H9 (cell line): ENCODE measurements at regions not wholly inside any gene's neighbourhood (a gene's known extent, or its start where the extent isn't known, plus 50 kb on each side); places are given as distances from the start of the nearest gene placed in this dataset.

Experiments used
- DNase-seq: peaks from one replicate; pipeline ENCODE4 v3.0.0-alpha.2; 2017
- H2AFZ ChIP-seq: one replicate; pipeline ENCODE4 v1.6.1; 2013; ENCODE audit warnings: mild to moderate bottlenecking, low read length, control low read depth, moderate library complexity
- H2AK5ac ChIP-seq: 2 replicates; pipeline ENCODE4 v1.6.1; 2013; ENCODE audit warnings: low read length, control low read depth, mixed read lengths; ENCODE audit not compliant: insufficient read length
- H2BK120ac ChIP-seq: one replicate; pipeline ENCODE4 v1.6.1; 2013; ENCODE audit warnings: low read depth, mild to moderate bottlenecking, low read length, control low read depth, inconsistent platforms; ENCODE audit not compliant: poor library complexity, severe bottlenecking
- H2BK12ac ChIP-seq: 2 replicates; pipeline ENCODE4 v1.6.1; 2013; ENCODE audit warnings: low read length, control low read depth, mixed read lengths, low read depth; ENCODE audit not compliant: insufficient read length
- H2BK15ac ChIP-seq: 2 replicates; pipeline ENCODE4 v1.6.1; 2013; ENCODE audit warnings: low read depth, low read length, control low read depth
- H2BK20ac ChIP-seq: one replicate; pipeline ENCODE4 v1.6.1; 2013; ENCODE audit warnings: low read depth, mild to moderate bottlenecking, low read length, control low read depth, inconsistent platforms; ENCODE audit not compliant: poor library complexity, severe bottlenecking
- H2BK5ac ChIP-seq: 2 replicates; pipeline ENCODE4 v1.6.1; 2013; ENCODE audit warnings: low read length, control low read depth, mixed read lengths; ENCODE audit not compliant: insufficient read length
- H3K14ac ChIP-seq: 2 replicates; pipeline ENCODE4 v1.6.1; 2013; ENCODE audit warnings: low read length, control low read depth; ENCODE audit not compliant: insufficient read depth
- H3K18ac ChIP-seq: 2 replicates; pipeline ENCODE4 v1.6.1; 2013; ENCODE audit warnings: low read depth, mild to moderate bottlenecking, mixed read lengths, low read length, control low read depth; ENCODE audit not compliant: insufficient read length
- H3K23ac ChIP-seq: 2 replicates; pipeline ENCODE4 v1.6.1; 2013; ENCODE audit warnings: low read length, control low read depth, mixed read lengths, low read depth; ENCODE audit not compliant: insufficient read length
- H3K23me2 ChIP-seq: 2 replicates; pipeline ENCODE4 v1.6.1; 2013; ENCODE audit warnings: low read depth, mild to moderate bottlenecking, mixed read lengths, low read length, control low read depth; ENCODE audit not compliant: insufficient read length, poor library complexity, severe bottlenecking
- H3K27ac ChIP-seq: 2 replicates; pipeline ENCODE4 v1.5.1; 2013; ENCODE audit warnings: low read length, control low read depth, mixed read lengths, low read depth; ENCODE audit not compliant: insufficient read length
- H3K27me3 ChIP-seq: 2 replicates; pipeline ENCODE4 v1.6.1; 2013; ENCODE audit warnings: low read length, control low read depth, inconsistent platforms; ENCODE audit not compliant: insufficient read depth
- H3K4ac ChIP-seq: 2 replicates; pipeline ENCODE4 v1.6.1; 2013; ENCODE audit warnings: low read depth, mild to moderate bottlenecking, control low read depth, inconsistent platforms, low read length, moderate library complexity
- H3K4me1 ChIP-seq: 2 replicates; pipeline ENCODE4 v1.6.1; 2013; ENCODE audit warnings: low read length, control low read depth, inconsistent platforms; ENCODE audit not compliant: insufficient read depth
- H3K4me2 ChIP-seq: 2 replicates; pipeline ENCODE4 v1.6.1; 2013; ENCODE audit warnings: low read length, control low read depth, mixed read lengths; ENCODE audit not compliant: insufficient read length, insufficient read depth
- H3K56ac ChIP-seq: 2 replicates; pipeline ENCODE4 v1.6.1; 2013; ENCODE audit warnings: low read depth, mild to moderate bottlenecking, mixed read lengths, low read length, control low read depth; ENCODE audit not compliant: insufficient read length
- H3K79me1 ChIP-seq: 2 replicates; pipeline ENCODE4 v1.6.1; 2013; ENCODE audit warnings: low read depth, mild to moderate bottlenecking, moderate library complexity, low read length, control low read depth, inconsistent platforms; ENCODE audit not compliant: insufficient read depth, poor library complexity, severe bottlenecking
- H3K79me2 ChIP-seq: 2 replicates; pipeline ENCODE4 v1.6.1; 2013; ENCODE audit warnings: low read length, control low read depth, inconsistent platforms; ENCODE audit not compliant: insufficient read depth
- H3K9ac ChIP-seq: 2 replicates; pipeline ENCODE4 v1.6.1; 2013; ENCODE audit warnings: low read length, control low read depth, mixed read lengths; ENCODE audit not compliant: insufficient read length; ENCODE audit errors: extremely low read depth
- H3K9me3 ChIP-seq: one replicate; pipeline ENCODE4 v1.6.1; 2013; ENCODE audit warnings: low read depth, low read length, inconsistent platforms; ENCODE audit not compliant: control insufficient read depth
- H3T11ph ChIP-seq: one replicate; pipeline ENCODE4 v1.6.1; 2013; ENCODE audit warnings: mild to moderate bottlenecking, low read length, control low read depth, inconsistent platforms
- H4K20me1 ChIP-seq: one replicate; pipeline ENCODE4 v1.6.1; 2013; ENCODE audit not compliant: control insufficient read depth, insufficient read length, insufficient read depth
- H4K5ac ChIP-seq: 2 replicates; pipeline ENCODE4 v1.6.1; 2013; ENCODE audit warnings: low read depth, mild to moderate bottlenecking, mixed read lengths, low read length, control low read depth; ENCODE audit not compliant: insufficient read length
- H4K8ac ChIP-seq: replicated peaks from 2 replicates; pipeline ENCODE4 v1.6.1; 2013; ENCODE audit warnings: low read length, control low read depth, mixed read lengths, low read depth; ENCODE audit not compliant: insufficient read length
- H4K91ac ChIP-seq: 2 replicates; pipeline ENCODE4 v1.6.1; 2013; ENCODE audit warnings: low read depth, mild to moderate bottlenecking, moderate library complexity, mixed read lengths, low read length, control low read depth; ENCODE audit not compliant: insufficient read length
- H3K27ac Mint-ChIP-seq, 3 experiments: 2 replicates in 2 of 3; 3 replicates in 1 of 3; pipeline ENCODE4 v1.8.0; 2020 to 2021; ENCODE audit warnings: mixed read lengths in 3 of 3, mild to moderate bottlenecking in 1 of 3, moderate library complexity in 1 of 3
- H3K27me3 Mint-ChIP-seq: 2 replicates; pipeline ENCODE4 v1.8.0; 2021; ENCODE audit warnings: low read depth, mild to moderate bottlenecking, moderate library complexity, mixed read lengths
- H3K36me3 Mint-ChIP-seq, 3 experiments: 2 replicates in 2 of 3; 3 replicates in 1 of 3; pipeline ENCODE4 v1.8.0; 2020 to 2021; ENCODE audit warnings: low read depth in 3 of 3, mixed read lengths in 3 of 3; ENCODE audit not compliant: insufficient read depth in 1 of 3
- H3K4me1 Mint-ChIP-seq, 2 experiments: 2 replicates each; pipeline ENCODE4 v1.8.0; 2020; ENCODE audit warnings: mixed read lengths in 2 of 2
- H3K4me3 Mint-ChIP-seq, 2 experiments: 2 replicates in 1 of 2; 3 replicates in 1 of 2; pipeline ENCODE4 v1.8.0; 2020 to 2021; ENCODE audit warnings: mild to moderate bottlenecking in 2 of 2, mixed read lengths in 2 of 2, moderate library complexity in 1 of 2
- H3K9me3 Mint-ChIP-seq, 2 experiments: 2 replicates in 1 of 2; 3 replicates in 1 of 2; pipeline ENCODE4 v1.8.0; 2020; ENCODE audit warnings: mild to moderate bottlenecking in 2 of 2, mixed read lengths in 2 of 2, moderate library complexity in 1 of 2
- WGBS: extraction: QIAGEN DNeasy Blood & Tissue Kit; methylation state at CpG from one replicate; pipeline ENCODE4 v1.1.7; 2013; ENCODE audit warnings: missing lambda C conversion rate, low lambda C conversion rate, mixed read lengths; ENCODE audit not compliant: insufficient read length; ENCODE audit errors: extremely low coverage; 5-methylcytosine and 5-hydroxymethylcytosine counted together
- TF ChIP-seq, protein P1 (sequence below): fragments of 200-600 bp; sonication (generic); conservative IDR thresholded peaks from 3 replicates; pipeline ENCODE4 v1.8.0; 2021; ENCODE audit warnings: antibody characterized with exemption, mild to moderate bottlenecking

DNA sequence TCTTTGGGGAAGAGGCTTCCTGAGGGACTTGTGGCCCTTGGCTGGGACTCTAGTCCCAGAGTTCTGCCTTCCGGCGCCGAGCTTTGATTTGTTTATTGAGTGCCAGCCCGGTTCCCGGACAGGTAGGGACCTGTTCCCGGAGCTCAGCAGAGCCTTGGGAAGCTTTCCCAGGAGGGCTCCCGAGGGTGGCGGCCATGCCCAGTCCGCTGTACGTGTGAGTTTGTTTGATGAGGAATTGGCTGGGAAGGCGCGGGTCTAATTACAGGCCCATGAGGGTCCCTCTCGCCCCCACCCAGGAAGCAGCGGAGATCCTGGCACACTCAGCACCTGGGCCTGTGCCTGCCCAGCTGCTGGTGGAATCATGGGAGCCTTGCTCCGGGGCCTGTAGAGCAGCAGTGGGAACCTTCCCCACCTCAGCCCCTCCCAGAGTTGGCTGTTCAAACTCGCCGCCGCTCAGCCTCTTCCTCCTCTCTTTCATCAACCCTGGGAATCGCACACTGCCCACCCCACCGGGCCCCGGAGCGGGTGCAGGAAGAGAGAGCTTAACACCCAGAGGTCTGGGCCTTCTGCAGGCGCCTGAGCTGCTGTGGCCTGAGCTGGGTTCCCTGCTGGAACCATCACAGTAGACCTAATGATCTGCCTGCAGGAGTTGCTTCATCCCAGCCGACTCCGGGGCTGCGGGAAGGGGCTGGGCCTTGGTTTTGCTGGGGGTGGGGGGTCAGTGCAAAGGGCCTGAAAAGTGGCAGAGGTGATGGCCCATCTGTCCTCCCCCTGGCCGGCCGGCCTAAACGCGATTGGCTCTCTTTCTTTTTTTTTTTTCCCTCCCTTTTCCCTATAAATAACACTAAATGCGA, 313.7 kb downstream of the SEC14L1 start:
- H3K4me1 ChIP-seq = peaks cover 11% of the 10 kb centered on the region; the same call in 1 of the 2 replicates
- H2BK120ac ChIP-seq = no peak overlapping the region
- H3T11ph ChIP-seq = no peak overlapping the region
- no peaks in the 10 kb centered on the region for H3K9me3 Mint-ChIP-seq
- H3K27ac ChIP-seq = no peak overlapping the region
- no peak overlapping the region for H2BK20ac ChIP-seq
- H3K79me1 ChIP-seq = peaks cover 14% of the 10 kb centered on the region
- H3K27me3 ChIP-seq = no peaks in the 10 kb centered on the region
- H3K4ac ChIP-seq = no peak overlapping the region
- no peak overlapping the region for H2BK5ac ChIP-seq
- H3K23ac ChIP-seq = no peak overlapping the region
- H3K23me2 ChIP-seq = peaks cover 18% of the 10 kb centered on the region
- H3K27me3 Mint-ChIP-seq = no peaks in the 10 kb centered on the region; the same call in 1 of the 2 replicates
- no peak overlapping the region for H4K8ac ChIP-seq
- no peak overlapping the region for H3K4me3 Mint-ChIP-seq
- TF ChIP-seq, protein P1, sequence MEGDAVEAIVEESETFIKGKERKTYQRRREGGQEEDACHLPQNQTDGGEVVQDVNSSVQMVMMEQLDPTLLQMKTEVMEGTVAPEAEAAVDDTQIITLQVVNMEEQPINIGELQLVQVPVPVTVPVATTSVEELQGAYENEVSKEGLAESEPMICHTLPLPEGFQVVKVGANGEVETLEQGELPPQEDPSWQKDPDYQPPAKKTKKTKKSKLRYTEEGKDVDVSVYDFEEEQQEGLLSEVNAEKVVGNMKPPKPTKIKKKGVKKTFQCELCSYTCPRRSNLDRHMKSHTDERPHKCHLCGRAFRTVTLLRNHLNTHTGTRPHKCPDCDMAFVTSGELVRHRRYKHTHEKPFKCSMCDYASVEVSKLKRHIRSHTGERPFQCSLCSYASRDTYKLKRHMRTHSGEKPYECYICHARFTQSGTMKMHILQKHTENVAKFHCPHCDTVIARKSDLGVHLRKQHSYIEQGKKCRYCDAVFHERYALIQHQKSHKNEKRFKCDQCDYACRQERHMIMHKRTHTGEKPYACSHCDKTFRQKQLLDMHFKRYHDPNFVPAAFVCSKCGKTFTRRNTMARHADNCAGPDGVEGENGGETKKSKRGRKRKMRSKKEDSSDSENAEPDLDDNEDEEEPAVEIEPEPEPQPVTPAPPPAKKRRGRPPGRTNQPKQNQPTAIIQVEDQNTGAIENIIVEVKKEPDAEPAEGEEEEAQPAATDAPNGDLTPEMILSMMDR = no peak
- no peak overlapping the region for H2AK5ac ChIP-seq
- H3K9ac ChIP-seq = no peak overlapping the region
- WGBS = no CpG with 5 or more reads among the region's 31 CpGs
- H2BK12ac ChIP-seq = no peak overlapping the region
- no peak overlapping the region for H4K5ac ChIP-seq
- no peaks in the 10 kb centered on the region for H3K9me3 ChIP-seq
- H3K56ac ChIP-seq = no peak overlapping the region
- no peak overlapping the region for H3K4me2 ChIP-seq
- H2AFZ ChIP-seq = no peak overlapping the region
- H3K4me1 Mint-ChIP-seq = peaks cover 58 to 72% of the 10 kb centered on the region in 2 experiments
- H3K36me3 Mint-ChIP-seq = peaks cover 0 to 5% (median 5%) of the 10 kb centered on the region in 3 experiments; a peak in 3 of 7 replicates
- H3K14ac ChIP-seq = no peak overlapping the region; the same call in 1 of the 2 replicates
- no peak overlapping the region for H3K18ac ChIP-seq
- peaks cover 3% of the 10 kb centered on the region for H4K20me1 ChIP-seq
- peaks cover 13% of the 10 kb centered on the region; the same call in 1 of the 2 replicates for H3K79me2 ChIP-seq
- no peak overlapping the region for H4K91ac ChIP-seq
- H2BK15ac ChIP-seq = no peak overlapping the region
- peak overlapping the region in 2 of 3 experiments; percentile 44 to 75; a peak in 3 of 7 replicates for H3K27ac Mint-ChIP-seq
- DNase-seq = no peak
